ENCODE measurements at regions not wholly inside any gene's neighbourhood (a gene's known extent, or its start where the extent isn't known, plus 50 kb on each side); places are given as distances from the start of the nearest gene placed in this dataset.

- TF ChIP-seq, protein P1, sequence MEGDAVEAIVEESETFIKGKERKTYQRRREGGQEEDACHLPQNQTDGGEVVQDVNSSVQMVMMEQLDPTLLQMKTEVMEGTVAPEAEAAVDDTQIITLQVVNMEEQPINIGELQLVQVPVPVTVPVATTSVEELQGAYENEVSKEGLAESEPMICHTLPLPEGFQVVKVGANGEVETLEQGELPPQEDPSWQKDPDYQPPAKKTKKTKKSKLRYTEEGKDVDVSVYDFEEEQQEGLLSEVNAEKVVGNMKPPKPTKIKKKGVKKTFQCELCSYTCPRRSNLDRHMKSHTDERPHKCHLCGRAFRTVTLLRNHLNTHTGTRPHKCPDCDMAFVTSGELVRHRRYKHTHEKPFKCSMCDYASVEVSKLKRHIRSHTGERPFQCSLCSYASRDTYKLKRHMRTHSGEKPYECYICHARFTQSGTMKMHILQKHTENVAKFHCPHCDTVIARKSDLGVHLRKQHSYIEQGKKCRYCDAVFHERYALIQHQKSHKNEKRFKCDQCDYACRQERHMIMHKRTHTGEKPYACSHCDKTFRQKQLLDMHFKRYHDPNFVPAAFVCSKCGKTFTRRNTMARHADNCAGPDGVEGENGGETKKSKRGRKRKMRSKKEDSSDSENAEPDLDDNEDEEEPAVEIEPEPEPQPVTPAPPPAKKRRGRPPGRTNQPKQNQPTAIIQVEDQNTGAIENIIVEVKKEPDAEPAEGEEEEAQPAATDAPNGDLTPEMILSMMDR (IDR thresholded peaks at IDR 0.05), result no peak
- no peak for TF ChIP-seq POLR2A (IDR thresholded peaks at IDR 0.05)
Measured at GRCh38 chr4:128386761-128387599, 99.4 kb upstream of the PGRMC2 start.

Data from heart left ventricle (tissue), 13 donors.